ENCODE measurements at regions not wholly inside any gene's neighbourhood (a gene's known extent, or its start where the extent isn't known, plus 50 kb on each side); places are given as distances from the start of the nearest gene placed in this dataset.

GRCh38 chr15:69531665-69532027 is 79.0 kb downstream of the RPLP1 start:
- H3K9me2 ChIP-seq = no peaks in the 10 kb centered on the region
- POLR2A ChIA-PET = interaction anchor here (1.1 kb wide), 1 partner anchor 9 kb away, joined by 3 read pairs; no protein-coding TSS in a partner anchor
- no peaks in the 10 kb centered on the region for H3K79me2 ChIP-seq (ENCODE audit: insufficient read depth)
- H3F3A ChIP-seq (replicated peaks; ENCODE audit: insufficient read depth) = no peaks in the 10 kb centered on the region
- TF ChIP-seq SIN3A (IDR thresholded peaks at IDR 0.05; ENCODE audit: borderline replicate concordance, low read depth, low read length) = no peak
- TF ChIP-seq REST (IDR thresholded peaks at IDR 0.05; ENCODE audit: low read depth, low read length) = no peak
- TF ChIP-seq ZBTB33 (IDR thresholded peaks at IDR 0.05; ENCODE audit: borderline replicate concordance, low read depth) = no peak
- H3K36me3 ChIP-seq (replicated peaks in 1 of 2; ENCODE audit: control insufficient read depth in 1 of 2, insufficient read depth in 2 of 2, low read length in 1 of 2) = no peaks in the 10 kb centered on the region
- no peaks in the 10 kb centered on the region for H3K27me3 ChIP-seq (ENCODE audit: insufficient read depth)
- H3K9me3 ChIP-seq = no peaks in the 10 kb centered on the region
- DNase-seq = no peak
- H3K9ac ChIP-seq = no peak overlapping the region
- H3K4me3 ChIP-seq (ENCODE audit: low read depth in 2 of 2, low read length in 1 of 2) = no peak overlapping the region
- 83% methylated on average over 1 of the region's 6 CpGs for WGBS (ENCODE audit: low lambda C conversion rate)
- CTCF ChIA-PET = interaction anchor here (0.9 to 2.1 kb wide), 7 partner anchors 9 to 957 kb away, joined by 3 to 9 read pairs (median 3); no protein-coding TSS in a partner anchor
- peaks cover 9 to 29% of the 10 kb centered on the region in 2 experiments for H3K4me1 ChIP-seq (ENCODE audit: control insufficient read depth in 1 of 2, insufficient read depth in 2 of 2, low read depth in 1 of 2, low read length in 1 of 2)
- H2AFZ ChIP-seq (ENCODE audit: low read depth) = no peak overlapping the region
- H3K4me2 ChIP-seq = no peak overlapping the region
- H3K27ac ChIP-seq (ENCODE audit: low read depth in 2 of 2, low read length in 1 of 2) = no peak overlapping the region
- no peaks in the 10 kb centered on the region for H4K20me1 ChIP-seq (ENCODE audit: insufficient read depth)

- ChIA-PET CTCF (interaction anchor here (0.9 to 1.4 kb wide), 7 partner anchors 8 to 895 kb away, joined by 3 to 4 read pairs (median 3); no protein-coding TSS in a partner anchor), POLR2A (interaction anchor here (1.1 kb wide), 1 partner anchor 8 kb away, joined by 3 read pairs; no protein-coding TSS in a partner anchor)
- TF ChIP-seq YY1 (IDR thresholded peaks at IDR 0.05; ENCODE audit: low read depth) (no peak), TCF12 (IDR thresholded peaks at IDR 0.05) (no peak)
- no peak overlapping the region for H2AFZ ChIP-seq (ENCODE audit: low read depth)
- no peaks in the 10 kb centered on the region for H3F3A ChIP-seq (replicated peaks; ENCODE audit: insufficient read depth)
- H3K9me3 ChIP-seq = no peaks in the 10 kb centered on the region
- H4K20me1 ChIP-seq (ENCODE audit: insufficient read depth) = no peaks in the 10 kb centered on the region
- H3K9me2 ChIP-seq = no peaks in the 10 kb centered on the region
- no peaks in the 10 kb centered on the region for H3K27me3 ChIP-seq (ENCODE audit: insufficient read depth)
- no peaks in the 10 kb centered on the region for H3K36me3 ChIP-seq (replicated peaks in 1 of 2; ENCODE audit: control insufficient read depth in 1 of 2, insufficient read depth in 2 of 2, low read length in 1 of 2)
- H3K4me3 ChIP-seq (ENCODE audit: low read depth in 2 of 2, low read length in 1 of 2) = no peak overlapping the region
- no peaks in the 10 kb centered on the region for H3K79me2 ChIP-seq (ENCODE audit: insufficient read depth)
- DNase-seq = no peak
- H3K4me2 ChIP-seq = no peak overlapping the region
- no peak overlapping the region for H3K9ac ChIP-seq
- H3K27ac ChIP-seq (ENCODE audit: low read depth in 2 of 2, low read length in 1 of 2) = no peak overlapping the region
- H3K4me1 ChIP-seq (ENCODE audit: control insufficient read depth in 1 of 2, insufficient read depth in 2 of 2, low read depth in 1 of 2, low read length in 1 of 2) = peaks cover 10 to 29% of the 10 kb centered on the region in 2 experiments
- 100% methylated on average over 1 of the region's 1 CpG for WGBS (ENCODE audit: low lambda C conversion rate)
Measured at GRCh38 chr15:69532066-69532465, 79.4 kb downstream of the RPLP1 start.

Data from SK-N-SH (cell line).